WI38 (cell line): ENCODE measurements at regions not wholly inside any gene's neighbourhood (a gene's known extent, or its start where the extent isn't known, plus 50 kb on each side); places are given as distances from the start of the nearest gene placed in this dataset.

Source experiments
- H3K4me3 ChIP-seq: 2 replicates; pipeline ENCODE4 v1.5.1; 2011; ENCODE audit warnings: low read depth, mild to moderate bottlenecking, control low read depth, low read length
- TF ChIP-seq, protein P1 (sequence below): IDR thresholded peaks from 2 replicates; pipeline ENCODE4 v1.5.1; 2012; ENCODE audit warnings: low read depth, mild to moderate bottlenecking, control low read depth, low read length

DNA sequence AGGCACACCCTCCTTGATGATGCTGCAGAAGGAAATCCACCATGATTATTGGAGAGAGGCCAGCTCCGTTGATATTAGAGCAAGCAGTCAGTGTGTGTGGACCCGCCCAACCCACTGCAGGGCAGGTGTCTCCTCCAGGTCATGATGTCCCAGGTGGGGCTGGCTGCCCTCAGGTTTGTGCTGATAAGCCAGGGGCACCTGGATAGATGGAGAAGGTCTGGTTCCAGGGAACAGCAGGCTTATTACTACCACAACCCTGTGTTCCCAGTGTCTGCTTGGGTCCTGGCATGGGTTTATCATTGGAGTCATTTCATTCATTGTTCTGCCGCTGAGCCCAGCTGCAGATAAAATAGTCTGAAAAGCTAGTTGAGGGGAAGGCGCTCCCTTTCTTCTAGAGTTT is 181.1 kb upstream of the NECTIN1 start:
- TF ChIP-seq, protein P1, sequence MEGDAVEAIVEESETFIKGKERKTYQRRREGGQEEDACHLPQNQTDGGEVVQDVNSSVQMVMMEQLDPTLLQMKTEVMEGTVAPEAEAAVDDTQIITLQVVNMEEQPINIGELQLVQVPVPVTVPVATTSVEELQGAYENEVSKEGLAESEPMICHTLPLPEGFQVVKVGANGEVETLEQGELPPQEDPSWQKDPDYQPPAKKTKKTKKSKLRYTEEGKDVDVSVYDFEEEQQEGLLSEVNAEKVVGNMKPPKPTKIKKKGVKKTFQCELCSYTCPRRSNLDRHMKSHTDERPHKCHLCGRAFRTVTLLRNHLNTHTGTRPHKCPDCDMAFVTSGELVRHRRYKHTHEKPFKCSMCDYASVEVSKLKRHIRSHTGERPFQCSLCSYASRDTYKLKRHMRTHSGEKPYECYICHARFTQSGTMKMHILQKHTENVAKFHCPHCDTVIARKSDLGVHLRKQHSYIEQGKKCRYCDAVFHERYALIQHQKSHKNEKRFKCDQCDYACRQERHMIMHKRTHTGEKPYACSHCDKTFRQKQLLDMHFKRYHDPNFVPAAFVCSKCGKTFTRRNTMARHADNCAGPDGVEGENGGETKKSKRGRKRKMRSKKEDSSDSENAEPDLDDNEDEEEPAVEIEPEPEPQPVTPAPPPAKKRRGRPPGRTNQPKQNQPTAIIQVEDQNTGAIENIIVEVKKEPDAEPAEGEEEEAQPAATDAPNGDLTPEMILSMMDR, result no peak
- no peak overlapping the region for H3K4me3 ChIP-seq

GRCh38 chr11:119909495-119909894 is 180.5 kb upstream of the NECTIN1 start:
- TF ChIP-seq, protein P1, result no peak
- H3K4me3 ChIP-seq, result no peak overlapping the region

- TF ChIP-seq, protein P1, result no peak
Measured at GRCh38 chr11:119909077-119909476, 180.1 kb upstream of the NECTIN1 start.

DNA sequence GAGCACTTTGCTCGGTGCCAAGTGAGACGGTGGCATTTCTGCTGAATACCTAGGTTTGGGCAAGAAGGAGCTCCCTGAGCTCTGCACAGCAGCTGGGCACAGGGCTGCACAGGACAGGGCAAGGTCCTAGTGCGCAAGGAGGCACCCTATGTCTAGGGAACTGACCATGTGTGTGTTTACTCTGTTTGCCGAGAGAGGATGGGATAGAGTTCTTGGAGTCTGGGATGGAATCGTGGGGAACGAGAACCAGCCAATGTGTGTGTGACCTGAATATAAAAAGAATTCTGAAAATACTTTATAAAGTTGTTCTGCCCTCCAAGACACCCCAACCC is 179.5 kb upstream of the NECTIN1 start:
- TF ChIP-seq, protein P1, result no peak
- no peak overlapping the region for H3K4me3 ChIP-seq

More at GRCh38 chr11:119909077-119909476, 180.1 kb upstream of the NECTIN1 start:
- no peak overlapping the region for H3K4me3 ChIP-seq

- H3K4me3 ChIP-seq, result no peak overlapping the region
- TF ChIP-seq, protein P1, result no peak
Measured at GRCh38 chr11:119907878-119908572, 179.0 kb upstream of the NECTIN1 start.

GRCh38 chr11:119907122-119907851 is 178.3 kb upstream of the NECTIN1 start:
- TF ChIP-seq, protein P1, result no peak
- no peak overlapping the region for H3K4me3 ChIP-seq

DNA sequence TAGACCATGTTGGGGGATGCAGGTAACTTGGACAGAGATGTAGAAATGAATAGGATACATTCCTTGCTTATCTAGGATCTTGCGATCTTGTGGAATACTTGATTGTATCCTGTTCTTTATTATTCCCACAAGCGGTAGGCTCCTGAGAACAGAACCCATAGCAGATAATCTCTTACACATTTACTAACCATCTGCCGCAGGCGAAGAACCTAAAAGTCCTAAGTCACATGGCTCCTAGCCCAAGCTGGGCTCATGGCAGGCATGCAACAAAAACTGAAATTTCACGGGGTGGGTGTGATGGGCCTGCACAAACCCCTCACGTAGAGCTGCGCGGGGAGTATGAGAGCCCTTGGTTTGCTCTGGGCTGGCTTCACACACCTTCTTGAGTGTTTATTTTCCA is 177.4 kb upstream of the NECTIN1 start:
- TF ChIP-seq, protein P1, result no peak
- no peak overlapping the region for H3K4me3 ChIP-seq
